Activated B cell treated with CpG ODN at 0.5 μM for 24 hours (primary cell): ENCODE measurements at regions not wholly inside any gene's neighbourhood (a gene's known extent, or its start where the extent isn't known, plus 50 kb on each side); places are given as distances from the start of the nearest gene placed in this dataset.

Source experiments
- ATAC-seq: fragments of 200-7000 bp; cut with Tn5 transposase; one replicate; pipeline ENCODE4 v1.10.0; 2021; ENCODE audit warnings: low read depth, mild to moderate bottlenecking, moderate library complexity
- CTCF ChIA-PET: fragments of 350-600 bp; sonication (Branson Sonifier 250); formaldehyde crosslinking; loops from one replicate; lab custom pipeline; 2021; ENCODE audit warnings: antibody characterized with exemption; lab: Charles Lee
- POLR2A ChIA-PET: fragments of 350-600 bp; sonication (Branson Sonifier 250); formaldehyde crosslinking; loops from one replicate; lab custom pipeline; 2021; ENCODE audit warnings: antibody characterized with exemption; lab: Charles Lee
- DNase-seq: peaks from one replicate; pipeline ENCODE4 v3.0.0; 2022
- H3K27ac Mint-ChIP-seq: one replicate; pipeline ENCODE4 v1.8.0; 2020; ENCODE audit warnings: mixed read lengths
- H3K27me3 Mint-ChIP-seq: one replicate; pipeline ENCODE4 v1.8.0; 2021; ENCODE audit warnings: mixed read lengths
- H3K36me3 Mint-ChIP-seq: one replicate; pipeline ENCODE4 v1.8.0; 2021; ENCODE audit warnings: low read depth, mixed read lengths
- H3K4me1 Mint-ChIP-seq: one replicate; pipeline ENCODE4 v1.8.0; 2021; ENCODE audit warnings: mixed read lengths
- H3K4me3 Mint-ChIP-seq: one replicate; pipeline ENCODE4 v1.8.0; 2020; ENCODE audit warnings: mild to moderate bottlenecking, mixed read lengths
- H3K9me3 Mint-ChIP-seq: one replicate; pipeline ENCODE4 v1.8.0; 2020; ENCODE audit warnings: mixed read lengths
- intact Hi-C: fragments of 100-400 bp; cut with micrococcal nuclease; formaldehyde crosslinking; loops from one replicate; pipeline ENCODE4 v1.15.1; 2024
- TF ChIP-seq, protein P1 (sequence below): fragments of 200-600 bp; IDR thresholded peaks from one replicate; pipeline ENCODE4 v1.8.0; 2022; ENCODE audit warnings: antibody characterized with exemption, mild to moderate bottlenecking

DNA sequence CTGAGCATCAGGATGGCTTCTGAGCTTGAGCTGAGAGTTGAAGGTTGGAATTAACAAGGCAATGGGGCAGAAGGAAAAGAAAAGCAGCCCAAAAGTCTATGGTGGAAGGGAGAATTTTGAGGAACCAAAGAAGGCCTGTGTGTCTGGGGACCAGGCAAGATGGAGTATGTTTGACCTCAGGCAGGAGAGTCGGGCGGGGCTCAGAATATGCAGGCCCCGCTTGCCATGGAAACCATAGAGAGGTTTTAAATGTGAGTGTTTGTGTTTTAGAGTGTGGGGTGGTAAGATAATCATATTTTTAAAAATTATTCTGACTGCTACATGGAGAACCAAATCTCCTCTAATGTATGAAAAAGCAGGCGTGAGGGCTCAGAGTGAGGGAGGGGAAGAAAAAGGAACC lies 174.0 kb upstream of the PPP2R2B start:
- CTCF ChIA-PET: no interaction called here
- TF ChIP-seq, protein P1, sequence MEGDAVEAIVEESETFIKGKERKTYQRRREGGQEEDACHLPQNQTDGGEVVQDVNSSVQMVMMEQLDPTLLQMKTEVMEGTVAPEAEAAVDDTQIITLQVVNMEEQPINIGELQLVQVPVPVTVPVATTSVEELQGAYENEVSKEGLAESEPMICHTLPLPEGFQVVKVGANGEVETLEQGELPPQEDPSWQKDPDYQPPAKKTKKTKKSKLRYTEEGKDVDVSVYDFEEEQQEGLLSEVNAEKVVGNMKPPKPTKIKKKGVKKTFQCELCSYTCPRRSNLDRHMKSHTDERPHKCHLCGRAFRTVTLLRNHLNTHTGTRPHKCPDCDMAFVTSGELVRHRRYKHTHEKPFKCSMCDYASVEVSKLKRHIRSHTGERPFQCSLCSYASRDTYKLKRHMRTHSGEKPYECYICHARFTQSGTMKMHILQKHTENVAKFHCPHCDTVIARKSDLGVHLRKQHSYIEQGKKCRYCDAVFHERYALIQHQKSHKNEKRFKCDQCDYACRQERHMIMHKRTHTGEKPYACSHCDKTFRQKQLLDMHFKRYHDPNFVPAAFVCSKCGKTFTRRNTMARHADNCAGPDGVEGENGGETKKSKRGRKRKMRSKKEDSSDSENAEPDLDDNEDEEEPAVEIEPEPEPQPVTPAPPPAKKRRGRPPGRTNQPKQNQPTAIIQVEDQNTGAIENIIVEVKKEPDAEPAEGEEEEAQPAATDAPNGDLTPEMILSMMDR: no peak
- DNase-seq (no peak), ATAC-seq (no peak)
- intact Hi-C loops: no loop called here
- H3K27ac Mint-ChIP-seq: no peak overlapping the region
- H3K4me1 Mint-ChIP-seq: no peaks in the 10 kb centered on the region
- no peaks in the 10 kb centered on the region for H3K36me3 Mint-ChIP-seq
- no peaks in the 10 kb centered on the region for H3K9me3 Mint-ChIP-seq
- no peak overlapping the region for H3K4me3 Mint-ChIP-seq
- POLR2A ChIA-PET: no interaction called here
- H3K27me3 Mint-ChIP-seq: no peaks in the 10 kb centered on the region

DNA sequence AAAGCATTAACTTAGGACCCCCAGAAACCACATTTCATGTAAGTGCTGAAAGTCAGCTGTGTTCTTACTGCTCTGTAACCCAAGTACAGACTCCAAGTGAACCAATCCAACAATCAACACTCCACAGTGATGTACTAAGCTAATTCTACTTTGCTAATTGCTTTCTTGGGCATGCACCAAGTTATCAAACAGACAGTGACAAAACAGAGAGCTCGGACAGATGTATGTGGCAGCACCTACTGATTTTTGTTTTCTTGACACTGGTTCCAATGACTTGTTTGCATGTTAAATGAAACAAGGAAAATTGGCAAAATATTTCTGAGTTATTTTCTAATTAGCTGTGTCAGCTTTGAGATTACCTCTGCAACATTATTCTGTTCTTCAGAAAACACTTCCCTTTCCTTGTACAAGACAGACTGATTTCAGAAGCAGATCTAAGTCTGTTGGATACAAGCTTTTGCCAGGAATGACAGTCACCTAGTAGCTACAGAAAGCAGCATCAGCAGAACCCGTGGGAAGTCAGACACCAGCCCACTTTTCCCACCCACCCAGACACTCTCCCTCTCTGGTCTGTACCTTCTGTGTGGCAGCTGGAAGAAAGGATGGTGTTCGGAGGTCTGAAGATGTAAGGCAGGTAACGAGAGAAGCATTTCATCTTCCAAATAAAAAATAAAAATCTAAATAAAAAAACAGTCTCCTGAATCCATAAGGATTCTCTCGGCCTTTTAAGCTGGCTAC lies 176.7 kb upstream of the PPP2R2B start:
- ChIA-PET POLR2A (no interaction called here), CTCF (no interaction called here)
- Mint-ChIP-seq H3K27ac (no peak overlapping the region), H3K36me3 (no peaks in the 10 kb centered on the region), H3K9me3 (no peaks in the 10 kb centered on the region), H3K27me3 (no peaks in the 10 kb centered on the region), H3K4me1 (no peaks in the 10 kb centered on the region), H3K4me3 (no peak overlapping the region)
- TF ChIP-seq, protein P1: no peak
- DNase-seq (no peak), ATAC-seq (no peak)
- intact Hi-C loops: no loop called here

DNA sequence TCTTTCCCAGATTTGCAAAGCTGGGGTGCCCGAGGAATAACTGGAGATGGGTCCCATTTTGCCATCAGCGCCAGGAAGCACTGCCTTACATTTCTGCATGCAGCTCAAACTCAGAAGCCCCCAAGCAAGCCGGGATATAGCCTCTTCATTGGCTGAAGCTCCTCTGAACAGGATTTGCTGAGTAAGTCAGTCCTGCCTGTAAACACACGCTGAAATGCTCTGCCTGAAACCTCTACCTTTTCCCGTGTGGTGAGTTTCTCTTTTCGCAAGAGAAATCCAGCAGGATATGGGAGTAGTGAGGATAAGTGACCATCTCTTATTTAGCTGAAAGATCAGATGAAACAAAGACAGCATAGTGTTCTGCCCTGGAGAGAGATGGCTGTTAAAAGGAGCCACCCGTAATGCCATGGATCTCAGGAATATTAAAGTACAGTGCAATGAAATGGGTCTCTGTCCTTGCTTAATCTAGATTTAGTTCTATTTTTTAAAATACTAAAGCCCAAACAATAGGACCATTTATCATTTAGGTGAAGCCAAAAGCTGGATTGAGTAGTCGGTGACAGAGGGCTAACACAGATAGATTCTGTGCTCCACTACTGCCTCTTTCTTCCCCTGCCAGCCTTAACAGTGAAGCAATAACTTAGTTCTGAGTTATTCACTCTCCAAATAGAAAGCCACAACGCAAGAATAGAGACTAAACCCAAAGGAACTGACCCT lies 177.5 kb upstream of the PPP2R2B start:
- no peak overlapping the region for H3K27ac Mint-ChIP-seq
- POLR2A ChIA-PET: no interaction called here
- CTCF ChIA-PET: no interaction called here
- TF ChIP-seq, protein P1: no peak
- ATAC-seq (no peak), DNase-seq (no peak)
- no peak overlapping the region for H3K4me3 Mint-ChIP-seq
- intact Hi-C loops: no loop called here
- H3K9me3 Mint-ChIP-seq: no peaks in the 10 kb centered on the region
- H3K4me1 Mint-ChIP-seq: no peaks in the 10 kb centered on the region
- H3K27me3 Mint-ChIP-seq: no peaks in the 10 kb centered on the region
- H3K36me3 Mint-ChIP-seq: no peaks in the 10 kb centered on the region

DNA sequence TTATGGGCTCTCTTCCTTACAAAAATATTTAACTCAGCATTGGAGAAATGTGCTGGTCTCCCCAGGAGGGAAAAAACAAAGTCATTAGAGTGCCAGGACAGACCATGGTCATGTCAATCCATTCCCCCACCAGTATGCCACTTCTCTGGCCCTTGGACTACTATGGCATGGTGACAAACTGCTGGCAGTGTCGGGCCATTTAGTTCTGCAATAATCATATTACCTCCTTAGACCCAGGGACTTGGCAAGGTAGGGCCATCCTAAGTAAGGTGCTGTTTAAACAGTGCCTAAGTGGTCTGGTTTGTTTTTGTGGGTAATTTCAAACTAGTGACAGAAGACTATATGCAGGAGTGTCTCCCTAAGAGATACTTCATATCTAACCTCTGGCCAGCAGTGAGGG lies 177.8 kb upstream of the STK32A start:
- CTCF ChIA-PET: no interaction called here
- DNase-seq: no peak
- POLR2A ChIA-PET: no interaction called here
- Mint-ChIP-seq H3K9me3 (no peaks in the 10 kb centered on the region), H3K27me3 (no peaks in the 10 kb centered on the region), H3K4me3 (no peak overlapping the region), H3K36me3 (no peaks in the 10 kb centered on the region), H3K27ac (no peak overlapping the region), H3K4me1 (no peaks in the 10 kb centered on the region)
- TF ChIP-seq, protein P1: no peak
- intact Hi-C loops: no loop called here
- ATAC-seq: no peak

DNA sequence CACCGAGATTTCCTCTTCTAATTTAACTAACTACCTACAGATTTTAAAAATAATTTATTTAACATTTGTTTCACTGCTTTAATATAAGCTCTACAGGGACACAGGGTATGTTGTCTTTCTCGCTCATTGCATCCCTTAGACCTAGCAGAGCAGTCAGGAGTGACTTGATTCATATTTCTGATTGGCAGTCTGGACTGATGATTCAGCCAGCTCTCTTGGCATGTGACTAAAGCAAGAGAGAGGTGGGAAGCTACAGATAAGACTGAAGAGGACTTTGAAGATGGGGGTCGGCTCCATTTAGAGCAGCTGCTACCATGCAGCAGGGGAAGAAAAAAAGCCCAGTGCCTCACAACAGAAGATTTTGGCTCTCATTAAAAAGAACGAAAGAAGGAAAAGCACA lies 173.4 kb upstream of the STK32A start:
- no peaks in the 10 kb centered on the region for H3K4me1 Mint-ChIP-seq
- ChIA-PET POLR2A (no interaction called here), CTCF (interaction anchor here (0.7 kb wide), 1 partner anchor 8 kb away, joined by 5 read pairs; no protein-coding TSS in a partner anchor)
- intact Hi-C loops: no loop called here
- no peaks in the 10 kb centered on the region for H3K9me3 Mint-ChIP-seq
- no peaks in the 10 kb centered on the region for H3K27me3 Mint-ChIP-seq
- H3K36me3 Mint-ChIP-seq: no peaks in the 10 kb centered on the region
- DNase-seq (no peak), ATAC-seq (no peak)
- no peak overlapping the region for H3K27ac Mint-ChIP-seq
- TF ChIP-seq, protein P1: no peak
- no peak overlapping the region for H3K4me3 Mint-ChIP-seq
